Left forelimb (tissue), 1 donor: ENCODE measurements at regions not wholly inside any gene's neighbourhood (a gene's known extent, or its start where the extent isn't known, plus 50 kb on each side); places are given as distances from the start of the nearest gene placed in this dataset.

Experiments
- DNase-seq: peaks from one replicate; pipeline ENCODE4 v3.0.0-alpha.2; 2018; ENCODE audit warnings: low spot score

DNA sequence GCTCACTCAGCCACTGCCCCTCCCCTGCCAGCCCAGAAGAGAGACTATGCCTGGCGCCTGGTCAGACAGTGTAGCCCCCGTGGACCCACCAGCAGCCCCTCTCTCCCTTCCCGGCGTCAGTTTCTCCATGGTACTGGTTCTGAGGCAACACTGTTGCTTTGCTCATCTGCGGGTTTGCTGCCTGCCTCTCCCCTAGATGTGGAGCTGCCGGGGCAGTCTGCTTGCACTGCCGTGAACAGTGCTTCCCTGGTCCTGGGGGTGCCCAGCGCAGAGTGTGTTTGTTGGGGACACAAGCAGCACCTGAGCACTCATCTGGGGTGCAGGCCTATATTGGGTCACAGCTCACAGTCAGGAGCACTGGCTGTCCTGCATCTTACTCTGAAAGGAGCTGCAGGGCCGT, 309.9 kb downstream of the NDUFA10 start:
- DNase-seq = peak; percentile 31

DNA sequence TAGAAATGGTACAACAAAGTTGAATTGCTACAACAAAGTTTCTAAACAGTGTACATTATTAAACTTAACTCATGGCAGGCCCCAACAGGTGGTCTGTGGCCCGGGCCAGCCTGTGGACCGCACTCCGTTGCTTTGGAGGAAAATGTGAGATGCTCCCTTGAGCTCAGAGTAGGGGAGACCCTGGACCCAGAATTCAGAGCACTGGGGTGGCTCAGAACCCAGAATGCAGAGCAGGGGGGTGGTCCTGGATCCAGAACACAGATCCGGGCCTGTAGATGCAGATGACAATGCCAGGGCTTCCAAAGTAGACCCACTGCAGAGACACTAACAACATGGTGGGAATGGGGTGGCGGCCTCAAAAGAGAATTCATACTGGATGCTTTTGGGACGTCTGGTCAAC, 311.0 kb downstream of the NDUFA10 start:
- DNase-seq = no peak

- no peak for DNase-seq
Observed at GRCh38 chr2:239712755-239713154, 311.9 kb upstream of the HDAC4 start.

GRCh38 chr2:239711911-239712570, 311.2 kb upstream of the HDAC4 start:
- peak; percentile 52 for DNase-seq

- DNase-seq = peak; percentile 51
Observed at GRCh38 chr2:239710953-239711861, 310.4 kb upstream of the HDAC4 start.

DNA sequence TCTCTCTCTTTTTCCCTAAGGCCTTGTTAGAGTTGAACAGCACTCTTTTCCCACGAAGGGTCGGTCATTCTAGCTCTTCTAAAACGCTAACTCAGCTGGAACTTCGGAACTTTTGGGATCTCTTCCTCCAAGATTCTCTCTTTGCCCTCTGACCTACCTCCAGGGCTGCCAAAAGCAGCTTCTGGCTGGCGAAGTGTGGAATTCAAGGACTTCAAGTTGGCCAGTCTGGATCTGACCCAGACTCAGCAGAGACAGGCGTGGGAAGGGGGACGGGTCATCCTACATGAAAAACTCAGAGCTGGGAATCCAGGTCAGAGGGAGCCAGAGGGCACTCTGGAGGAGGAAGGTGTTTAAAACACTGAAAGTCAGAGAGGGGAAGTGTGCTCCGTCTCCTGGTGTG, 305.5 kb upstream of the HDAC4 start:
- peak; percentile 64 for DNase-seq

DNA sequence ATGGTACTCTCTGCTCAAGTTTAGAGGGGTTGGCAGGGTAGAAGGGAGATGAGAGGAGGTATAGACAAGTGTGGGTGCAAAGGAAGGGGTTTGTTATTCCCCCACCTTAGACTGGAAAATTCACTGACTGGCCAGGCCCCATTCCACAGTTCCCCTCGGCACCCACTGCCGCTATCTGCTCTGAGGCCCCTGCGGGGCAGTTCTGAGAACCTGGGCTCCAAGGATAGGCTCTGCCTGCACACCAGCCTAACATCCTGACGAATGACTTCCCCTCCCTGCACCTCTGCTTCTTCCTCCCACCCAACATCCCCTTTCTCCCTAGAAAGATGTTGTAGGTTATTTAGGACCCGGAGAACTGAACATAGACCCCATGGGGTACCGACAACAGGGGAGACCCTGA, 303.9 kb upstream of the HDAC4 start:
- no peak for DNase-seq

DNA sequence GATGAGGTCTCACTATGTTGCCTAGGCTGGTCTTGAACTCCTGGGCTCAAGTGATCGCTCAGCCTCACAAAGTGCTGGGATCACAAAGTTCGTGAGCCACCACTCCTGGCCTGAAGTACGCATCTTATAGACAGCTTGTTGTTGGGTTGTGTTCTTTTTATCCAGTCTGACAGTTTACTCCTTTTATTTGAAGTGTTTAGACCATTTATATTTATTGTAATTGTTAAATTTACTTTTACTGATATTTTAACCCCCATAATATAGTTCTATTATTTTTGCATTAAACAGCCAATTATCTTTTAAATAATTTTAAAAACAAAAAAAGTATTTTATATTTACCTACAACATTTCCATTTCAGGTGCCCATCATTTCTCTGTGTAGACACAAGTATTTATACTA, 303.0 kb upstream of the HDAC4 start:
- DNase-seq = no peak

DNA sequence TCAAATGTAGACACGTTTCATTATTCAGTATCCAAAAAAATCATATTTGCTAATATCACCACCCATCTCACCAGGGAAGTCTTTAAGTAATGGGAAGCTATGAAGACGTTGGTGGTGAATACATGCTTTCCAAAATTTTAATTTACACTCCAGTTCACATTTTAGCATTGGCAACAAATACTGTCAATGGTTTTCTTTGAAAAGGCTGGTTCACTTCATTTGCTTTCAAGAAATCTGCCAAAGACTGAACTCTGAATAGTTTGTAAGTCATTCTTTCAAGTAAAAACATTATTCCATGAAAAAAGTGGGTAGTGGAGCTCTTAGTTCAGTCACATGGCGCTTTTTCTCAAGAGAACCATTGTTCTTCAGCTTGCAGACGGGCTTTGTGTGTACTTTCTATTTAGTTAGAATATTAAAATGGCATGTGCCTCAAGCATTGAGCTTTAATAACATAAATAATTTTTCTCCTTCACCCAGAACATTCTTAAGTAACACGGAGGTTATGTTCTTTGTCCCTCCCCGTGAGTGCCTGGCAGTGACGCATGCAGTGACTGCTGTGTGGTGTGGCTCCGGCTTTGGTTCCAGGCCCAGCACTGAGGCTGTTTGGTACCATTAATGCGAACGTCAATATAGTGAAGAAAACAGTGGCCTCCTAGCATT, 300.0 kb upstream of the HDAC4 start:
- no peak for DNase-seq

GRCh38 chr2:239697399-239698164, 296.8 kb upstream of the HDAC4 start:
- peak; percentile 46 for DNase-seq

GRCh38 chr2:239696559-239697207, 295.9 kb upstream of the HDAC4 start:
- no peak for DNase-seq

DNA sequence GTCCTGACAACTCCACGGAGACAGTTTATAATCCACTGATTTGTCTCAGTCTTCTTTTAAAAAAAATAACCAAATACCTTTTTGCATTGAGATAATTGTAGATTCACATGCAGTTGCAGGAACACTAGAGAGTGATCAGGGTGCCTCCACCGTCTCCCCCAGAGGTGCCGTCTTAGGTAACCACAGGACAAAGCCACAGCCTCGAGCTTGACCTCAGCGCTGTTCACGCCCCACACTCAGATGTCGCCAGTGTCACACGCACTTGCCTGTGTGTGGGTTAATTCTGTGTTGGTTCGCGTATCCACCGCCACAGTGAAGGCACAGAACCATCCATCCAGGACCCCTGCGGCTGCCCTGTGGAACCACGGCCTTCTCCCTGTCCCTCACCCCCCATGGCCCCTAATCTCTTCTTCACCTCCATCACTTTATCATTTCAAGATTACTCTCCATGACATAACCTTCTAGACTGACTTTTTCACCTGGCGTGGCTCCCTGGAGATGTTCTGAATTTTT, 295.0 kb upstream of the HDAC4 start:
- DNase-seq = no peak

GRCh38 chr2:239695106-239695727, 294.4 kb upstream of the HDAC4 start:
- no peak for DNase-seq

DNA sequence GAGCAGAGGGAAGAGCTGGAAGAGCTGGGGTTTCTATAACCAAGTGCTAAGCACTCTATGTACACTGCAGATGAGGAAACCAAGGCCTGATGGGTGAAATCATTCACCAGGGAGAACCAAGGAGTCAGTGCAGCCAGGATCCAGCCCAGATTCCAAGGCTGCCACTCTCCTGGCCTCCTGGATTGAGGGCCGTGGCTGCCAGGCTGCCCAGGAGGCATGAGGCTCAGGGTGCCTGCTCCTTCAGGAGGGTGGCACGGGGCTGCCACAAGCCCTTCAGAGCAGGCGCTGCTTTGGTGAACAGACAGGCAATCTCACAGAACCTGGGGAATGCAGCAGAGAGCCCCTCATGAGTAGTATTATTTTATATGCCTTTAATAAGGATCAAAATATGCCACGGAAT, 293.7 kb upstream of the HDAC4 start:
- peak; percentile 30 for DNase-seq

DNA sequence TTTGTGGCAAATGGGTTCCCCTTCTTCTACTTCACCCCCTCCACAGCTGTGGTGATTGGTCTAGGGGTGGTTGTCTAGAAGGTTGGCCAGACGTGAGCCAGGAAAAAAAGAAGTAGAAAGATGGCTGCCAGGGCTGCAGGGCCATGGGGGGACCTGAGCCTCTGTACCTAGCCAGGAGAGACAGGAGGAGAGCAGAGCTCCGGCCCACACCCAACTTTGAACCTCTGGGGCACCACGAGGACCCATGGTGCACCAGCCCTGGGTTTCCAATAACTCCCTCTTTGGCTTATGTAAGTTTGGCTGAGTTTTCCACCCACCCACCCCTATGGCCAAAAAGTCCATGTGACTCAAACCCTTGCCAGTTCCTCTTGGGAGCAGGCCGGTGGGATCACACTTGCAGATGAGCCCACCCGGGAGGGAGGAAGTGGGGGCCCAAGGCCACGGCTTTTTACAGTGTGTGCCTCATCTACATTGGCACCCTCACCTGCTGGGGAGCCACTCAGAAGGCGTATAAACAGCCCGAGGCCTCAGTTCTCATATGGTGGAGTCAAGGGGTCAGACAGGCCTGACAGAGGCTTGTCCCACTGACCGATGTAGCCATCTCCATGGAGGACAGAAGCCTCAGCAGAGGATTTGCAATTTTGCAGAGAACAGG, 293.1 kb upstream of the HDAC4 start:
- peak; percentile 34 for DNase-seq

GRCh38 chr2:239693330-239693729, 292.5 kb upstream of the HDAC4 start:
- no peak for DNase-seq

- DNase-seq = no peak
Observed at GRCh38 chr2:239692919-239693318, 292.1 kb upstream of the HDAC4 start.

DNA sequence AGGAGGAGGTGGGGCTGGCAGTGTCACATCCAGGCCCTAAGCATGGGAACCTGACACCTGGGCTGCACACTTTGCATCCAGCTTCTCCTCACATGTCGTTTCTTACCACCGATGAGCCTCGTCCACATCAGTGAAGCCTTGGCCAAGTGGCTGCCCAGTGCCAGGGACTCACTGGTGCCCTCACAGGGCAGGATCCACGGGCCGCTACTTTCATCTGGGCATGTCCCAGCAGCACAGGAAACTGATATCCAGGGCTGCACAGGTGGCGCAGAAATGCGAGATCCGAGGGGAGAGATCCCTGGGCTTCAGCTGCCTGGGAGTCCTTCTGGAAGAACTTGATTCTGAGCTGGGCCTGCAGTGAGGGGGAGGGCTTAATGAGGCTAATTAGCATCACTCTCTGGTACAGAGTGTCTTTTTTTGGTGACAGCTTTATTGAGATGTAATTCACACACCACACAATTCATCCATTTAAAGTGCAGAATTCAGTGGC, 291.6 kb upstream of the HDAC4 start:
- no peak for DNase-seq

GRCh38 chr2:239691720-239692119, 290.9 kb upstream of the HDAC4 start:
- DNase-seq = peak; percentile 45
